B cell (primary cell): ENCODE measurements at regions not wholly inside any gene's neighbourhood (a gene's known extent, or its start where the extent isn't known, plus 50 kb on each side); places are given as distances from the start of the nearest gene placed in this dataset.

Experiments used
- CTCF ChIP-seq: fragments of 200-600 bp; IDR thresholded peaks from one replicate; pipeline ENCODE4 v1.8.0; 2022; ENCODE audit warnings: antibody characterized with exemption, mild to moderate bottlenecking
- EZH2 ChIP-seq: IDR thresholded peaks from 2 replicates; pipeline ENCODE4 v1.6.1; 2012; ENCODE audit warnings: borderline replicate concordance, low read depth, mild to moderate bottlenecking, moderate library complexity, low read length; ENCODE audit not compliant: insufficient read depth, poor library complexity, severe bottlenecking

- TF ChIP-seq CTCF, result no peak
- TF ChIP-seq EZH2, result no peak
These were observed 115.9 kb downstream of the OTOR start for GRCh38 chr20:16864069-16864468.
